PC-9 (cell line): ENCODE measurements at regions not wholly inside any gene's neighbourhood (a gene's known extent, or its start where the extent isn't known, plus 50 kb on each side); places are given as distances from the start of the nearest gene placed in this dataset.

ENCODE experiments used
- CTCF ChIP-seq: fragments of 200-600 bp; sonication (generic); conservative IDR thresholded peaks from 2 replicates; pipeline ENCODE4 v1.6.1; 2017; ENCODE audit warnings: mixed run types, antibody characterized with exemption, mild to moderate bottlenecking, moderate library complexity
- EZH2 ChIP-seq: fragments of 200-600 bp; sonication (generic); IDR thresholded peaks from 2 replicates; pipeline ENCODE4 v1.8.0; 2017; ENCODE audit warnings: antibody characterized with exemption, low read depth

DNA sequence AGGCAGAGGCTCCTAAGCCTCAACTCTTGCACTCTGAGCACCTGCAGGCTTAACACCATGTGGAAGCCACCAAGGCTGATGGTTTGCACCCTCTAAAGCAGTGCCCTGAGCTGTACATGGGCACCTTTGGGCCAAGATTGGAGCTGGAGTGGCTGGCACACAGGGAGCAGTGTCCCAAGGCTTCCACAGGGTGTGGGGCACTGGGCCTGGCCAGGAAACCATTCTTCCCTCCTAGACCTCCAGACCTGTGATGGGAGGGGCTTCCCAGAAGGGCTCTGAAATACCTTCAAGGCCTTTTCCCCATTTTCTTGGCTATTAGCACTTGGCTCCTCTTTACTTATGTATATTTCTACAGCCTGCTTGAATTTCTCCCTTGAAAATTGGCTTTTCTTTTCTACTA is 67.9 kb upstream of the PPM1J start:
- TF ChIP-seq EZH2 (no peak), CTCF (no peak)
